Astrocyte of the cerebellum (primary cell): ENCODE measurements at regions not wholly inside any gene's neighbourhood (a gene's known extent, or its start where the extent isn't known, plus 50 kb on each side); places are given as distances from the start of the nearest gene placed in this dataset.

Experiments used
- DNase-seq: peaks from one replicate; pipeline ENCODE4 v3.0.0-alpha.2; 2011; ENCODE audit warnings: low read depth
- H3K4me3 ChIP-seq: 2 replicates; pipeline ENCODE4 v1.5.1; 2011; ENCODE audit warnings: mild to moderate bottlenecking, low read depth, low read length, moderate library complexity
- CTCF ChIP-seq: IDR thresholded peaks from 2 replicates; pipeline ENCODE4 v1.5.1; 2012; ENCODE audit warnings: low read length, low read depth, moderate library complexity, mild to moderate bottlenecking; ENCODE audit errors: missing control alignments
- in situ Hi-C: cut with HindIII; loops from 2 replicates; pipeline ENCODE4 v1.10.0; 2017; ENCODE audit warnings: low sequenced_read_pairs

DNA sequence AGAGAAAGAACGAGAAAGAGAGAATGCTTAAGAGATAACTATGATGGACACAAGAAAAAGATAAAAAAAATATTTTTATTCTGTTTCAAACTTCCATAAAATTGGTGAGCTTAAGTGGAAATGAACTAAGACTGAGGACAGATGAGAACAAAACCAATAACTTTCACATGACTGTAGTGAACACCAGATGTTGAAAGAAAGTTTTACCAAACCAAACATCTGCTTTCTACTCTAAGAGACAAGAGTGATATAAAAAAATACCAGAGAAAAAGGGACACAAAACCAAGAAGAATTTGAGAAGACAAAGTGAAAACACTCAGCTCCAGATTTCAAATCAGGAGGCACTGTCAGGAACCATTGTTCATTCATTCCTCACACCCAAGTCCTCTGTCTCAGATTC is 147.9 kb downstream of the IMPG2 start:
- no peak for DNase-seq
- TF ChIP-seq CTCF: no peak
- in situ Hi-C loops: no loop called here
- no peak overlapping the region for H3K4me3 ChIP-seq

DNA sequence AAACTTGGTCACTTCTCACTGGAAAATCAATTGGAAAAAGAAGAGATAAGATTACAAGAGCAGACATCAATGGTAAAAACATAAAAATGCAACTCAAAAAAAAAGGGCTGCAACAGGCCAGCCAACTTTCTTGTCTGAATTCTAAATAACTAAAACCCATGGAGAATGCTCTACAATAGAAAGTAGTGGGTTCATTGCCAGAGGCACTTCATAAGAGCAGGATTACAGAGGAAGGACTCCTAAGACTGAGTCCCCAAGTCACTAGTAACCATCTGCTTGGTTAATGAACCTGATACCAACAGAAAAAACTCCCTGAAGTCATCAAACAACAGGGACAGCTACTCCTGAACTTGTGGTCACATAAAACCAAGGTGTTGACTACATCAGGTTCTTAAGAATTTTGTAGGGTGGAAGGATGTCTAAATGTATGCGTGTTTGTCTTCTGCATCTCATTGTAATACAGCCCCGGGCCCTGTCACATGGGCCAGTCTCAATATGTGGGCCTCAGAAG is 148.6 kb downstream of the IMPG2 start:
- in situ Hi-C loops: no loop called here
- TF ChIP-seq CTCF: no peak
- DNase-seq: no peak
- H3K4me3 ChIP-seq: no peak overlapping the region

GRCh38 chr3:101170806-101171558 is 149.4 kb downstream of the IMPG2 start:
- H3K4me3 ChIP-seq: no peak overlapping the region
- DNase-seq: no peak
- in situ Hi-C loops: no loop called here
- TF ChIP-seq CTCF: no peak

- no peak for DNase-seq
- no peak for TF ChIP-seq CTCF
- no peak overlapping the region for H3K4me3 ChIP-seq
- in situ Hi-C loops: no loop called here
These were observed 150.2 kb downstream of the IMPG2 start for GRCh38 chr3:101170062-101170771.

DNA sequence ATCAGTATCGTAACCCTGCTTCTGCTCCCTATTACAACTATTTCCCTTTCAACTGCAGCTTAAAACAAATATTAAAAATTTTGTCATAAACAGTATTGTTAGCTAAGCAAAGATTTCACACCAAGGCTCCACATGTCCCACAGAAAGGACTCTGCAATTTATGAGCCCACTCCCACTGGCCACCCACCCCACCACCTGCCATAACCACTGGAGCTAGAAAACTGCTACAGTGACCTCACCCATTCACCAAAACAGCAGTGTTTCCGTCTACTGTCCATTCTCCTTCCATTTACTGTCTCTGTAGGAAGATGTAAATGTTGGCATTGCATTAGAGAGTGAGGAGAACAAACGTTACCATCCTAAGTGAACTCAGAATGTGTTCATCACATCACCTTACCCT is 150.9 kb downstream of the IMPG2 start:
- DNase-seq: no peak
- no peak for TF ChIP-seq CTCF
- in situ Hi-C loops: loop anchor here (5.0 kb wide), 1 partner anchor 107 kb away; no protein-coding TSS in a partner anchor
- H3K4me3 ChIP-seq: no peak overlapping the region

DNA sequence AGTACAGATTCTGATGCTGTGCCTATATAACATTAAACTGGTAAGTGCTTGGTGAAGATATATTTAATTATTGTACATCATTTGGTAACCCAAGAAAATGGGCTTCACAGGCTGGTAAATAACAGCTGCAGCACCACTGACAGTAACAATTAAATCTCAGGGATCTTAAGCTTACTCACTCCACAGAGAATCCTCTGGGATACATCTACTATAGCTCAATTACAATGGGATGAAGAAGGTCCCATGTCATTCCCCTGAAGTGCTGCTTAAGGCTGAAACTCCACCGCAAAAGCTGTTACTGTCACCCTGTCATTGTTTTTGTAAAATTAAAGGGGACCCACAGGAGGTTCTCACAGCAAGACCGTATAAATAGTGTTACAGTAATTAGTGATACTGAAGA is 153.0 kb downstream of the IMPG2 start:
- in situ Hi-C loops: loop anchor here (5.0 kb wide), 1 partner anchor 105 kb away; no protein-coding TSS in a partner anchor

More for the DNA sequence above, 153.0 kb downstream of the IMPG2 start:
- DNase-seq: no peak
- no peak for TF ChIP-seq CTCF
- H3K4me3 ChIP-seq: no peak overlapping the region
